ENCODE measurements at regions not wholly inside any gene's neighbourhood (a gene's known extent, or its start where the extent isn't known, plus 50 kb on each side); places are given as distances from the start of the nearest gene placed in this dataset.
"Not testable (repeated sequence)": the region's sequence is repeated elsewhere in the genome, so short reads cannot be mapped to it uniquely, and the experiment has no call there.

GRCh38 chr2:208872591-208872990, 466.0 kb downstream of the PTH2R start:
- H3K36me3 Mint-ChIP-seq, result no peaks in the 10 kb centered on the region
- peaks cover 0 to 2% (median 1%) of the 10 kb centered on the region in 3 donors for H3K9me3 Mint-ChIP-seq
- H3K4me3 Mint-ChIP-seq, result no peak overlapping the region
- no peaks in the 10 kb centered on the region for H3K27me3 Mint-ChIP-seq
- H3K4me1 Mint-ChIP-seq, result no peaks in the 10 kb centered on the region
- H3K27ac Mint-ChIP-seq, result no peak overlapping the region

DNA sequence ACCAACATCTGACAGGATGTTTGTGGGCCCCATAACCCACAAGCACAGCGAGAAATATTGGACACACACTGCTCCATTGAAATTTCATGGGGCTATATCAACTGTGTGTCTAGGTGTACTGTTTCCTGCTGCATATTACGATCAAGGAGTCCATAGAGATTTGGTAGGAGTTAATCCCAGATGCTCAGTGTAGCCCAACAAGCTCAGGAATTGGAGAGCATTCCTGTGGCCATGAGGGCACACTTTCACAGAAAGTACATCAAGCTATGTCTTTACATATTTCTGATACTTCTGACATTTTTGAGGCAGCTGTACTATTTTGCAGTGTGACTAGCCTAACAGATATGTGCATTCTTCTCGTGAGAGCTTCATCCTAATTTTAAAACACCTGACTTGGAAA, 473.1 kb downstream of the PTH2R start:
- Mint-ChIP-seq H3K27ac (no peak overlapping the region), H3K9me3 (peaks cover 0 to 7% (median 3%) of the 10 kb centered on the region in 3 donors), H3K4me3 (no peak overlapping the region), H3K36me3 (no peaks in the 10 kb centered on the region), H3K27me3 (no peaks in the 10 kb centered on the region), H3K4me1 (no peaks in the 10 kb centered on the region)

GRCh38 chr2:208880171-208880570, 473.6 kb downstream of the PTH2R start:
- Mint-ChIP-seq H3K27ac (no peak overlapping the region), H3K9me3 (peaks cover 0 to 7% (median 3%) of the 10 kb centered on the region in 3 donors), H3K36me3 (no peaks in the 10 kb centered on the region), H3K4me3 (no peak overlapping the region), H3K4me1 (no peaks in the 10 kb centered on the region), H3K27me3 (no peaks in the 10 kb centered on the region)

GRCh38 chr2:208890486-208890885, 483.9 kb downstream of the PTH2R start:
- Mint-ChIP-seq H3K4me1 (no peaks in the 10 kb centered on the region), H3K36me3 (no peaks in the 10 kb centered on the region), H3K9me3 (peaks cover 3 to 6% (median 6%) of the 10 kb centered on the region in 3 donors), H3K27me3 (no peaks in the 10 kb centered on the region), H3K27ac (no peak overlapping the region), H3K4me3 (no peak overlapping the region)

- Mint-ChIP-seq H3K4me3 (no peak overlapping the region), H3K4me1 (no peaks in the 10 kb centered on the region), H3K9me3 (peaks cover 3 to 6% (median 6%) of the 10 kb centered on the region in 3 donors), H3K27me3 (no peaks in the 10 kb centered on the region), H3K27ac (no peak overlapping the region), H3K36me3 (no peaks in the 10 kb centered on the region)
Observed at GRCh38 chr2:208892203-208892602, 485.6 kb downstream of the PTH2R start.

- Mint-ChIP-seq H3K4me3 (no peak overlapping the region), H3K36me3 (no peaks in the 10 kb centered on the region), H3K27ac (no peak overlapping the region), H3K4me1 (no peaks in the 10 kb centered on the region), H3K27me3 (no peaks in the 10 kb centered on the region), H3K9me3 (peaks cover 0 to 4% (median 3%) of the 10 kb centered on the region in 3 donors)
Observed at GRCh38 chr2:208906330-208906729, 499.7 kb downstream of the PTH2R start.

GRCh38 chr2:208915401-208915800, 508.4 kb upstream of the MAP2 start:
- Mint-ChIP-seq H3K27ac (no peak overlapping the region), H3K4me1 (no peaks in the 10 kb centered on the region), H3K9me3 (peaks cover 1 to 6% (median 2%) of the 10 kb centered on the region in 3 donors), H3K27me3 (no peaks in the 10 kb centered on the region), H3K36me3 (no peaks in the 10 kb centered on the region), H3K4me3 (no peak overlapping the region)

DNA sequence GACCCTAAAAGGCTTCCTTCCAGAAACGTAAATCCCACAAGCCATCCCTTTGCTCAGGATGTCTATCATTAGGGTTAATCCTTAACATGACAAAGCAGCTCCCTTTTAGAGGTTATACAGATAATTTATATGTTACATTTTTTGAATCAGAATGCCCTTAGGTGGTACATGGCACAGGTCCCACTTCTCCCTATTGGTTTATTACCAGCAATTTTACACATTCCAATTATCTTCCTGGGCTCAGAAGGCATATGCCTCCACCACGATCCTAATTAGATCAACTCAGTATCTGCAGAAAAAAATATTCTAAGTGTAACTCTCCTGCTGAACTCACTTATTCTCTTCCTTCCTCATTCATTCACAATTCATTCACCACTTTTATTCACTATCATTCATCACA, 507.0 kb upstream of the MAP2 start:
- Mint-ChIP-seq H3K4me3 (no peak overlapping the region), H3K4me1 (no peaks in the 10 kb centered on the region), H3K36me3 (no peaks in the 10 kb centered on the region)

GRCh38 chr2:208921358-208921757, 502.5 kb upstream of the MAP2 start:
- not testable (repeated sequence) for H3K27ac Mint-ChIP-seq, H3K4me1 Mint-ChIP-seq, H3K4me3 Mint-ChIP-seq, H3K27me3 Mint-ChIP-seq, H3K36me3 Mint-ChIP-seq
- H3K9me3 Mint-ChIP-seq, result peaks cover 2 to 11% (median 2%) of the 10 kb centered on the region in 3 donors

More for the DNA sequence above, 507.0 kb upstream of the MAP2 start:
- H3K9me3 Mint-ChIP-seq, result peaks cover 0 to 13% (median 4%) of the 10 kb centered on the region in 3 donors
- no peaks in the 10 kb centered on the region for H3K27me3 Mint-ChIP-seq
- H3K27ac Mint-ChIP-seq, result no peak overlapping the region

- Mint-ChIP-seq H3K27me3 (no peaks in the 10 kb centered on the region), H3K9me3 (peaks cover 0 to 5% (median 0%) of the 10 kb centered on the region in 3 donors), H3K4me1 (no peaks in the 10 kb centered on the region), H3K36me3 (no peaks in the 10 kb centered on the region), H3K27ac (no peak overlapping the region), H3K4me3 (no peak overlapping the region)
Observed at GRCh38 chr2:208927867-208928266, 496.0 kb upstream of the MAP2 start.

GRCh38 chr2:208929139-208929864, 494.5 kb upstream of the MAP2 start:
- Mint-ChIP-seq H3K4me1 (no peaks in the 10 kb centered on the region), H3K27ac (no peak overlapping the region), H3K4me3 (peak overlapping the region in 1 of 4 donors; percentile 24), H3K27me3 (no peaks in the 10 kb centered on the region), H3K36me3 (no peaks in the 10 kb centered on the region), H3K9me3 (peaks cover 0 to 3% (median 0%) of the 10 kb centered on the region in 3 donors)

DNA sequence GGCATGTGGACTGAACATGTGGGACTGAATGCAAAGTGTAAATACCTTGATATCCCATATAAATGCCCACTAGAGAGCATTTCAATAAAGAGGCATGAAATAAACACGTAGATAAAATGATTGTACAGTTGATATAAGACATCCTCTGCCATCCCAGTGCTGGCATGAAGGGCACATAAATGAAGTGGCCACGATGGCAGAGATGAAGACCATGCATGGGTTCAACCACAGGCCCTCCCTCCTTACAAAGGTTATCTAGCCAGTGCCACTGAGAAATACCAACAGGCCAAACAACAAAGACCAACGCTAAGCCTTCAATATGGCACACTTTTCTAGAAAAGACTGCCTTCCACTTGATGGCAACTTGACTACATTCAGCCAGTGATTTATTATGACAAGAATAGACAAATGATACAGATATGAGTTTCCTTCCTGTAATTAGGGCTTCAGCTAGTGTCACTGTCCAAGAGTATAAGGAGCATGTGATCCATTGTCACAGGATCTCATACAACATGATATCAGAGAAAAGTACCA, 493.9 kb upstream of the MAP2 start:
- H3K9me3 Mint-ChIP-seq, result peaks cover 0 to 3% (median 0%) of the 10 kb centered on the region in 3 donors
- no peaks in the 10 kb centered on the region for H3K27me3 Mint-ChIP-seq
- no peak overlapping the region for H3K4me3 Mint-ChIP-seq
- no peaks in the 10 kb centered on the region for H3K4me1 Mint-ChIP-seq
- H3K27ac Mint-ChIP-seq, result no peak overlapping the region
- no peaks in the 10 kb centered on the region for H3K36me3 Mint-ChIP-seq

DNA sequence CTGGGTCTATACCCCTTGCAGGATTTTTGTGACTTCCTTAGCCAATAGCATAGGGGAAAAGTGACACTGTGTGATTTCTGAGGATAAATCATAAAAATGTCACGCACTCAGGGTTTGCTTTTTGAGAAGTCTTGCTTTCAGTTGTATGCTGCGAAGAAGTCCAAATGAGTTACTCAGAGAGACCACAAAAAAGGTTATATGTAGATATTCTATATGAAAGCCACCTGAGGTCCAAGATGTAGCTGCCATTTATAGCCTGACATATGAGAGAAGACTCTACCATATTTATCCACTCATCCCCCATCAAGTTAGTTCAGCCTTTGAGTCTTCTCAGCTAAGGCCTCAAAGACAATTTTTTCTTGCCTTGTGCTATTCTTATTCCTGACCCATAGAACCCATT, 488.3 kb upstream of the MAP2 start:
- H3K4me3 Mint-ChIP-seq, result no peak overlapping the region
- H3K9me3 Mint-ChIP-seq, result no peaks in the 10 kb centered on the region
- no peak overlapping the region for H3K27ac Mint-ChIP-seq
- H3K27me3 Mint-ChIP-seq, result no peaks in the 10 kb centered on the region
- H3K36me3 Mint-ChIP-seq, result no peaks in the 10 kb centered on the region
- H3K4me1 Mint-ChIP-seq, result no peaks in the 10 kb centered on the region

DNA sequence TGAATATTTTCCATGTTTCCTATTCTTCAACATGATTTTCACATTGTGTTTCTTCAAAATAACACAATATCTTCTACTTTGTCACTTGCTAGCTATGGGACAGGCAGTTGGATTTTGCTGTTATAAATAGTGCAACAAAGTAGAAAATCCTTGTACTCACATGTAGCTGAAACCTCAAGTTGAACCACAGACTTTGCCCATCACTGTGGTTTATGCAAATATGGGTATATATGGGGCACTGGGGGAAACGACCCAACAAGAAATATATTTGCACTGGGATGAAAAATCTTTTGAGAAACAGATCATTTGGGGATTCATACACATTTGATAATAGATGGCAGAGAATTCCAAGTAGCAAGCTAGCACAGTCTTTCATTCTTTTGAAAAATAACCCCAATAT, 486.3 kb upstream of the MAP2 start:
- H3K9me3 Mint-ChIP-seq, result no peaks in the 10 kb centered on the region
- H3K4me1 Mint-ChIP-seq, result no peaks in the 10 kb centered on the region
- no peaks in the 10 kb centered on the region for H3K27me3 Mint-ChIP-seq
- no peaks in the 10 kb centered on the region for H3K36me3 Mint-ChIP-seq
- H3K4me3 Mint-ChIP-seq, result no peak overlapping the region
- no peak overlapping the region for H3K27ac Mint-ChIP-seq

DNA sequence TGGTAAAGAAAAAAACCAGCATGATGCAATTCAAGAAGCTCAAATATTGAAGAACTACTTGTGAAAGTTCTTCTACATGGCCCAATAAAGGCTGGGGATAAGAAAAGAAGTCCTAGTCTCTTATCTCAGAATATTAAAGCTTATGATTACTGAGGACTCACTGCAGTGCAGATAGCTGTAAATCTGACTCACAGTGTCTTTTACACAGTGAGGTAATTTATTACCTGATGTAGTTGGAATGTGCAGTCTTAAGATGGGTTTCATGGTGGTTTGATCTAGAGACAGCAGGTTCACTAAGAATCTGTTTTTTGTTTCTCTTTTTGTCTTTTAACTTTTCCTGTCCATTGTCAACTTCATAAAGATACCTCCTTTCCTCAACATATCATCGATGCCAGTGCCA, 484.0 kb upstream of the MAP2 start:
- no peak overlapping the region for H3K27ac Mint-ChIP-seq
- H3K4me1 Mint-ChIP-seq, result no peaks in the 10 kb centered on the region
- no peaks in the 10 kb centered on the region for H3K9me3 Mint-ChIP-seq
- no peak overlapping the region for H3K4me3 Mint-ChIP-seq
- H3K27me3 Mint-ChIP-seq, result no peaks in the 10 kb centered on the region
- H3K36me3 Mint-ChIP-seq, result no peaks in the 10 kb centered on the region

DNA sequence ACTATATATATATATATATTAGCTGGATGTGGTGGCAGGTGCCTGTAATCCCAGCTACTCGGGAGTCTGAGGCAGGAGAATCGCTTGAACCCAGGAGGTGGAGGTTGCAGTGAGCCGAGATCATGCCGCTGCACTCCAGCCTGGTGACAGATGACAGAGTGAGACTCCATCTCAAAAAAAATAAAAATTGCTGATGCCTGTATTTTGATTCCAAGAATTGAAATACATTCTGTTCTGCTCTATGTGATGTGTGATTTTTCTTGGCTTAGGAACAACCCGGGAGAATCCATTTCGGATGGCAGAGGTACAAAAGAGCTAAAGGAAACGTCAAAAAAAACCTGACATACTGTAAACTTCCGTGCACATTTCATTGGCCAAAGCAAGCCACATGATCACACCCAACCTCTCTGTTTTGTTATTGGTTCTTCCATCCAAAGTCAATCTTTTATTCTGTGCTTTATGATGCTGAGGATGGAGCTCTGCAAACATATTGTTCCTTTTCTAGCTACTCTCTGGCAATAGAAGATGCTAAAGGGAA, 478.1 kb upstream of the MAP2 start:
- Mint-ChIP-seq H3K4me1 (no peaks in the 10 kb centered on the region), H3K27ac (peak overlapping the region in 1 of 3 donors; percentile 78), H3K27me3 (no peaks in the 10 kb centered on the region), H3K9me3 (peaks cover 0 to 2% (median 0%) of the 10 kb centered on the region in 3 donors), H3K36me3 (no peaks in the 10 kb centered on the region), H3K4me3 (no peak overlapping the region)
